SKM-1 (cell line): ENCODE measurements at regions not wholly inside any gene's neighbourhood (a gene's known extent, or its start where the extent isn't known, plus 50 kb on each side); places are given as distances from the start of the nearest gene placed in this dataset.

ENCODE experiments used
- DNase-seq: peaks from one replicate; lab custom pipeline; 2025; ENCODE audit not compliant: unreplicated experiment; lab: John Stamatoyannopoulos, UW

DNA sequence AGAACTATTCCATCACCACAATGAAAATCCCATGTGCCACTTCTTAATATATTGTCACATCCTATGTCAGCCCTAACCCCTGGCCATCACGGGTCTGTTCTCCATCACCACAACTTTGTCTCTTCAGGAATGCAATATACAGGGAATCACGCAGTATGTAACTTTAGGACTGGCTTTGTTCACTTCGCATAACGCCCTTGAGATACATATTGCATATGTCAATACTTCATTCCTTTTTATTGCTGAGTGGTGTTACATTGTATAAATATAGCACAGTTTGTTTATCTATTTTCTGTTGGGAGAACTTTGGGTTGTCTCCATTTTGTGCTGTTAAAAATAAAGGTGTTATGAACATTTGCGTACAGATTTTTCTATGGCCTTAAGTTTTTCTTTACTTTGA, 195.4 kb upstream of the ZMIZ1 start:
- DNase-seq = no peak

DNA sequence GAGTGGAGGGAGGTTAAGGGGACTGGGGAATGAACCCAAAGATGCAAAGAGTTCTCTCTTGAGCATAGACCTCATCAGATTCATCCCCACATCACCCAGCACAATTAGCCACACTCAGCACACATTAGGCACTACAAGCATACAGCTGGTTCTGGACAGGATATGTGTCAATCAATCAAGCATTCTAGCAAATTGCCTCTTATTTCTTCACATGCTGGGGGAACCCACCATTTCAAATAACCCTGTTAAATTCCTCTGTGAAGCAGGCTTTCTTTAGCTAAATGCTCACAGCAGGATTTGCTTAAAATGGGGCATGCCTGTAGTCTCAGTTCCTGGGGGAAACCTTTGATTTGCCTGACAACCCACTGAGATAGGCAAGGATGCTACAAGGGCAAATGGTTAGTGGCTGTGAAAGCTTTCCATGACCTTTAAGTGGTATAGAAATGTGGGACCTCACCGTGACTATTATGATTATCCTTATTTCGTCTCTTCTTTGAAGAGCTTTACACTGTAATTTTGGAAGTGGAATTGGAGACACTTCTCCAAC, 193.4 kb upstream of the ZMIZ1 start:
- no peak for DNase-seq

DNA sequence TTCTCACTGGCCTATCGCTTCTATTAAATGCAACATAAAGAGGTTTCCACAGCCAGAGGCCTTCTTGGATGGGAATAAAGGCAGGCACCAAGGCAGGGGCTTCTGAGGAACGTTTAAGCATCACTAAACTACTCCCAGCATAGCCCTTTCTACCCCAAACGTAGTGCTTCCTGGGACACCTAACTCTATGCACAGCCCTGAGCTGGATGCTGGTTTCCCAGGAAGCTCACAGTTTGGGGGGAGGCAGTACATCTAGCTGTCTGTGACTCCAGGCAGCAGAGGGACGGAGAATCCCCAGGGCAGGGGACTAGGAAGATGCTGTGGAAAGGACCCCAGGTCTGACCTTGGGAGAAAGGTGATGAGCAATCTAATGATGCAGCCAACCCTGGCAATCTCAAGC, 192.8 kb upstream of the ZMIZ1 start:
- DNase-seq = no peak

DNA sequence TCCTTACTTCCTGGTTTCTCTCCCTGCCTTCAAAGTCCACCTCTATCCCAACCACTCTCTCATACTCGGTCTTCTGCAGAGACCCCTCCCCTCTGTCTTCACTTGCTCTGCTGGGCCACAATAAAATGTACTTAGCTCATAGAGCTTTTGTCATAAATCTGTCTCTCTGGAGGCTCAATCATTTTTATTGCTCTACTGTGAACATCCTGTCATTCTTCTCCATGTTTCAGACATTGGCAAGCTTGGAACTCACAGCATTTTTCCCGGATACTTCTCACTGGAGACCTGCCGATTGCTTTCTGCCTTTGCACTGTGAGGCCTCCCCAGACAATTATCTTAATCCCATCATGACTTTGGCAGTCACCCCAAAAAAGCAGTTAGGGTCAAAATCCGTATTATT, 192.3 kb upstream of the ZMIZ1 start:
- no peak for DNase-seq

DNA sequence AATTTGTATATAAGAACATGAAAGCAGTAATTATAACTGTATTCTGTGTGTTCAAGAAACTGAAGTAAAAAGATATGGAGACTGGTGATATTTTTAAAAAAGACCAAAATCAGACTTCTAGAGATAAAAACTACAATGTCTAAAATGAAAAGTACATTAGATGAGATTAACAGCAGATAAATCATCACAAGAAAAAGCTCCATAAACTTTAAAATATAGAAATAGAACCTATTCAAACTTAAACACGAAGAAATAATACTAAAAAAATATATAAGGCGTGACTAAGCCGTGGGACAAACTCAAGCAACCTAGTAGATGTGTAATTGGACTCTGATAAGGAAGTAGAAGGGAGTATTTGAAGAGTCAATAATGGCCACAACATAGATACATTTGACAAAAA, 189.1 kb upstream of the ZMIZ1 start:
- DNase-seq = no peak

DNA sequence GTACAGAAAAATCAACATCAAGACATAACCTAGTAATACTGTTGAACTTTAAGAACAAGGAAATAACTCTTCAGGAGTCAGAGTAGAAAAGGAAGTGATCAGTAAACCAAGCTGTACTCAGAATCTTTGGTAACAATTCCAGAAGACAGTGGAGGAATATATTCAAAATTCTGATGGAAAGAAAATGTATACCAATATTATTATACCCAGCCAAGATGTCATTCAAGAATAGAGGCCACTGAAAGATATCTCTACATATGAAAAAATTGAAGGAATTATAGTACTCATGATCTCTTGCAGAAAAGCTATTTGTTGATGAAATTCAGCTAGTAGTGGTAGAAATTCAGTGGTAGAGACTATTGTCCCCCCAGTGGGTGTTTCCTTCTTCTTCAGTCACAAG, 182.6 kb upstream of the ZMIZ1 start:
- no peak for DNase-seq

DNA sequence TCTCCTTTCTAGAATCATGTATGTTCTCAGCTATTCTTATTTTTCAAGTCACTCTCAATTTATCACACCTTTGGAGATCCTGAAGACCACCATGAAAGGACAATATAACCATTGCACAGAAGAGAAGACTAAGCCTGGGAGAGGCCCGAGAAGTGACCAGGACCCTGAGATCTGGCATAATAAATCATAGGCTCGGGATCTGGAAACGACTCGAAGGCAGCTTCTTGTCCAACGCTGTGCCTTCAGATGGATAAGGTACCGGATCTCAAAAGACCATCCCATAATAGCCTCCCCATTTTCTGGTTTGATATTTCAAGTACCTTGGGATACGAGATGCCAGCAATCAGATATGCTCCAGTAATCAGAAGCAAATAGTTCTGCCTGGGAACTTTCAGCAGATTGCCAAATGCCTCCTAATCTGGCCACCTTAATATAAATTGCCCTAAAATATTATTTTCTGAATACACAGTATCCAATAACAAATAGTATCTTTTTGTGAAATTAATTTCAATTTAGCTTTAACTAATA, 179.2 kb upstream of the ZMIZ1 start:
- no peak for DNase-seq

DNA sequence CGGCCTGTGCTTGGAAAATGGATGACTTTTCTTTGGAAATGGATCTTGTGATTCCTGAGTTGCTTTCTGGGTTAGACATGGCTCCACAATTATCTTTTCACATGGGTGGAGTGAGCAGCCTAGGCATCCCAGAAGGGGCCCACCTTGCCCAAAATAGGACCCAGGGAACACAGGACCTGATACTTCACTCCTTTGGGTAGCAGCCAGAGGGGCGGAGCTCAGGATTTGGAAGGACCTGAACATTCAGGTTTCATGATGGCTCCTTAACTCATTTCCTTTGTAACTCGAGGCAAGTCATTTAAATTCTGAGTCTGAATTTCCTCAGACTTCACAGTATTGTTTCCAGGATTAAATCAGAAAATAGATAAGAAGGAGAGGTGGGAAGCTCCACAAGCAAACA, 178.3 kb upstream of the ZMIZ1 start:
- no peak for DNase-seq

DNA sequence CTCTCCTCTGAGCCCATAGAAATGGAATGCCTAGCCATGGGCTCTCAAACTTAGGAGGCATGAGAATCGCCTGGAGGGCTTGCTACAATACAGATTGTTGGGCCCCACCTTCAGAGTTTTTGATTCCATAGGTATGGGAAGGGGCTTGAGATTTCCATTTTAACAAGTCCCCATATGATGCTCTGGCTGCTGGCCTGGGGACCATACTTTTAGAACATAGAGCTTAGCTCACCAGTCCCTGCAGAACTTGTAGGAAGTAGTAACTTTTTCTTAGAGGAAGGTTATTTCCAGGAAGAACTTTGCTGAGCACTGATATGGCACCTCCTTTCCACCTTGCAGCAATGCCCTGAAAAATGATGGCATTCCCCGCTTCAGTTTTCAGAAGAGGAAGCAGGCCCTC, 177.0 kb upstream of the ZMIZ1 start:
- DNase-seq = no peak

DNA sequence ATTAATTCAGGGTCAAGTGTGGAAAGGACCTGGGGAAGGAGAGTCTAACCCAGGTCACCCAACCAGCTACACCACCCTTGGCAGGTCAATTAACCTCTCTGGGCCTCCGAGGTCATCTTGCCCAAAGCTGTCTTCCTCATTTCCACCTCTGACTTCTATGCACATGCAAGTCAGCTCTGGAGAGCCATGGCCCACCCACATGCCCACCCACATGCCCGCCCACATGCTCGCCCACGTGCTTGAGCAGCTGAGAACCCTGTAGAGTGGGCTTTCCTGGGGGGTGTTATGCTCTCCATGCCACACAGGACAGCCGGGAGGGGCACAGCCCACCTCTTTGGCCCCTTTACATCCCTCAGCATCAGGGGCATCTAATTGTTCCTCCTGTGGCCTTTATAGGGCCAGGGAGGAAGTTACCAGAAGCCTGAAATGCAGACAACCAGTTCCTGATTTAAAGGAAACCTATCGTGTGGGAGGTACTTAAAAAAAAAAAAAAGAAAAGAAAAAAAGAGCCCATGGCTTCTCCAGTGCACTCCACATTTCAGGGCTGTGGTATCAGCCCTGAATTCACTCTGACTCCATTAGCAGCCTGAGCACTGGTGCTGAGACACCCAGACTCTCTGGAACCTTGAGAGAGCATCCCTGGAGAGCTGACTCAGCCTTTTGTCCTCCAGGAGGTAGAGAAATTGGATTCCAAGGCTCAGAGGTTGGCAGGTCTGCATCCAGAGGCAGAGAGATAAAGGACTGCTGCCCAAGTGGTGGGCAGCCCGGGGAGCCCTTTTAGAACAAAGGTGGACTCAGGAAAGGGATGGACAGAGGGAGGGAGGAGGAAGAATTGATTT, 176.2 kb upstream of the ZMIZ1 start:
- DNase-seq = no peak

DNA sequence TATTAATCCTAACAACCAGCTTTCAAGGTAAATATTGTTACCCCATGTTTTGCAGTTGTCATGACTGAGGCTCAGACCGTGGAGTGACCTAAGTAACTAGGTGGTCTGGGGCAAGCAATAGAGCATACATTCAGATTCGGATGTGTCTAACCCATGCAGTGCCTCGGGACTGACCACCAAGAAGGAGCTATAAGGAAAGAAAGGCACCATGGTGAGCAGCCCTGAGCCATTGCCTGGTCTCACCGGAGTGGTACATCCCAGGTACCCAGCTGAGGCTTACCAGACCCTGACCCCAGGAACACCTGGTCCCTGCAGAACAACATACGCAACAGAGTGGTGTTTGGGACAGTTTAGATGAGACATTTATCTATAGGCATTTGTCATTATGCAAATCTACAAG, 175.5 kb upstream of the ZMIZ1 start:
- DNase-seq = no peak

DNA sequence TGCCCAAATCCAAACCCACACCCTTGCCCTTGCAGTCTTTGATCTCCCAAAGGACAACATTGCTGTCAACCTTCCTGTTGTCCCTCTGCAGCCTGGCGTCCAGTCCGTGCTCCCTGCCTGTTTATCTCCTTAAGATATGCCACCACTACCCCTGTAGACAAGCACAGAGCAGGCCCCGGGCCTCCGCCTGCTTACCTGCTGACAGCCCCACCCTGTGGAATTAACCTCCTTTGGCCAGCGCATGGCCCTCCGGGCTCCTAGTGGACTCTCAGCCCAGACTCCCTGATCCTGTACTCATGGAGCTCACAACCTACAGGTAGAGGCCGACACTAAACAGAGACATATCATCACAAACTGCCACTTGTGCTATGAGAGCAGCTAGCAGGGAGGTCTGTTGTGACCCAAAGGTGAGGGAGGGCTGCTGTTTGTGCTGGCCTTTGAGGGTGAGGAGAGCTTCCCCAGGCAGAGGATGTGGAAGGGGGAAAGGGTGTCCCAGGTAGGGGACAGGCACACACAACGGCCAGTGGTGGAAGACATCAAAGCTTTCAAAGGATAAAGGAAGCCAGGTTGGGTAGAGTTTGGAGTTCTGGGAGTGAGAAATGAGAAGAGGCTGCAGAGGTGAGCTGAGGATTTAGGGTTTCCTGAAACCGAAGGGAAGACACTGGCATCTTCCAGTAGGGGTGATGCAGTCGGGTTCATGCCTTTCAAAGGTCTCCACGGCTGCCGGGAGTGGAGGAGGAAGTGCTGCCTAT, 174.5 kb upstream of the ZMIZ1 start:
- DNase-seq = no peak

DNA sequence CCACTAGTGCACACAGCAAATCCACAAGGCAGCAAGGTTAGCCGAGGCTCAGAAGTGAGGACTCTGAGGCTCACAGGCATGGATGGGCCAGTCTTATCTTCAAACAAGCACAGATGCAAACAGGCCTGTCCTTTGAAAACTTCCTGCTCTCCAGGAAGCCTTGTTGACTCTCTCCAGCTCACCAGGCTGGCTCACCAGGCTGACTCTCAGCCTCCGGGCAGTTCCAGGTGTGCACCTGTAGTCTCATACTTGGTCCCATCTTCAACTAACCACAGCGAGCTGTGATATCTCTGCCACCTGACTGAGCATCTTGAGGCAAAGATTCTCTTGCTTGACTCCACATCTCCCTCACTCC, 173.9 kb upstream of the ZMIZ1 start:
- DNase-seq = no peak

DNA sequence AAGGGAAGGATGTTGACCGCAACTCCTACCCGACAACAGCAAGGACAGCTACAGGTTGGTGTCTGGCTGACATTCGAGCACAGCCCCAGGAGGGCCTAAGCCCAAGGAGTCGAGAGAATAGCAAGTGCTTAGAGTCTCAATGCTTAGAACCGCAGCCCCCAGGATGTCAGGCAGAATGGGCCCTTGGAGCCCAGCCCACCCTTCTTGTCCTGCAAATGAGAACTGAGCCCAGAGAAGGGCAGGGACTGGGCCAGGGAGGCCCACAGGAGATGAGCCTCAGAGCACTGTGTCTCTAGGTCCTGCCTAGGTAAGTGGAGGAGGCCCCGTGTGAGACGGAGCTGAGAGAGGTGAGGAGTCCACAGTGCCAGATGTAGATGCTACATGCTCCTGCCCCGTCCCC, 173.3 kb upstream of the ZMIZ1 start:
- no peak for DNase-seq

DNA sequence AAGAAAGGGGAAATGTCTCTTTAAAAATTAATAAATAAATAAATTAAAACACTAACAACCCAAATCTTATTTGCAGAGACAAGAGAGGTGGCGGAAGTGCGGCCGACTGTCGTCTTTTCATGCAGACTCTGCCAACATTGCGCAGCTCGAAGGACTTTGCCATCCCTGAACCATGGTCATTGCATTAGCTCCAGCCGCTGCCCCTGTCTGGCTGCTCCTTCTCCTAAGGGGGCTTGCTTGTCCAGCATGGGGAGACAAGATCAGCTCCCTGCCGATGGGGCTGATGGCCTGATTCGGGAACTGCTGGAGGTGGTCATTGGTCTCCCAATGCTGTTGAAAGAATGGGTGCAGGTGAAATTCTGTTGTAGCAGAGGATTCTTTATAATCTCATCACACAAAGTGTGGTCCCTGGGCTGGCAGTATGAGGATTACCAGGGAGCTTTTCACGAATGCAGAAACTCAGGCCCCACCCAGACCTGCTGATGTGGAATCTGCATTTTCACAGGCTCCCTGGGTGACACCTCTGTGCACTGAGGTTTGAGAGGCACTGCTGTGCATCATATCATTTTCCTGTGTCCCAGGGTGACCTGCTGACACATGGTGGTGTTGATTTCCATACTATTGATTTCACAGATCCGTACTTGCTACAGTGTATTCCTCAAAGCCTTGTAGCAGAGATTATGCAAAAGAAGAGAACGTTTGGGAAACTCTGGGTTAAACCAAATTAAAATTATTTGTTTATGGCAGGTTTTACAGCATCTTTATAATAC, 172.4 kb upstream of the ZMIZ1 start:
- no peak for DNase-seq

DNA sequence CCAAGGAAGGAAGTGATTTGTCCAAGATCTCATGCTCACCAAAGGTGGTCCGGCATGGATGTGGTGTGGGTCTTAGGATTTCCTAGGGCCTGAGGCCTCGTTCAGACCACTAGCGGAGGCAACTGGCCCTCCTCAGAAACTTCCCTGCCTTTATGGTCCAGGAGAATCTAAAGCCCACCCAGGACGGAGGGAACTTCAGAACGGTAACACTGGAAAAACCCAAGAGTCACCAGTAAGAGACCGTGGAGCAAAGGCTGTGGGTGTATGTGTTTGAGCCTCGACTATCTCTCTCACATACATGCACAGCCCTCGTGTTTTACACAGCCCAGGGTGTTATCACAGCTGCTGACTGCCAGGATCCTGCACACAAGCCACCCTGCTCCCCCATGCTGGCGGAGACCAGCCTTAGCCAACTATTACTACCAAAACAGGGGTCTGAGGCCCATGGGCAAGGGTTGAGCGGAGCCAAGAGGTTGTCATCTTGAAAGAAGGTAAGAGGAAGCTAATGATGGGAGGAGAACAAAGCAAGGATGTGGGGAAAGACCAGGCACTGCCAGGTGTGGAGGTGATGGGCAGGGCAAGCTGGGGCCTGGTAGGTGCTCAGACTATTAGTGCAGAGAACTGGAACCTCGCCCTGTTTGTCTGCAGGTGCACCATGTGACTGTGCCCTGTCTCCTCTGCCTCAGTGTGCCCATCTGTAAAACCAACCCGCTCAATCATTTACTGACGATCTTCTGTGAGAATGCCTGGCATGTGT, 170.2 kb upstream of the ZMIZ1 start:
- DNase-seq = no peak

DNA sequence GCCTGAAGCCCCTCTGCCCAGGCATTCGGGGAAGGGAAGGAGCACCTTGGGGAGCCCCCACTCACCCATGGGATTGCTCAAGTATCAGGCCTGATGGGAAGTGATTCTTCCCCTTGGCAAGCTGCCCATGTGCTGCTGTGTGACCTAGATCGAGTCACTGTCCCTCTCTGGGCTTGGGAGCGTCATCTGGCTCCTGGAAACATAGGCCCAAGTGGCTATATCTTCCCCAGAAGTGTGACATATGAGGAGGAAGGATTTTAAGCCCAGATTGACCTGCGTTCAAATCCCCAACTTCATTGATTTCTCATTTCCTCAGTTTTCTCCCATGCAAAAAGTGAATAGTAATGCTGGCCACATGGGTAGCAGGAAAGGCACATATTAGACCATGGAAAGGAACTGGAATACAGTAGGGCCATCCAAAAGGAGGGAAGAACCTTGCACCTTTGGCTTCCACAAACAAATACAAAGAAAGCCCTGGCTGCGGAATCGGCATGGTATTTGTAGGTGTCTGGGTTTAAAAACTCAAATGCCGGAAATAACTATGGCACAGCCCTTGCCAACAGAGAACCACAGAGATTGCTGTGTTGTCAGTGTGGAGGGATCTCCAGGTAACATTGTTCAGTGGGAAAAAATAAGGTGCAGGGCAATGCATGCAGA, 169.5 kb upstream of the ZMIZ1 start:
- no peak for DNase-seq

DNA sequence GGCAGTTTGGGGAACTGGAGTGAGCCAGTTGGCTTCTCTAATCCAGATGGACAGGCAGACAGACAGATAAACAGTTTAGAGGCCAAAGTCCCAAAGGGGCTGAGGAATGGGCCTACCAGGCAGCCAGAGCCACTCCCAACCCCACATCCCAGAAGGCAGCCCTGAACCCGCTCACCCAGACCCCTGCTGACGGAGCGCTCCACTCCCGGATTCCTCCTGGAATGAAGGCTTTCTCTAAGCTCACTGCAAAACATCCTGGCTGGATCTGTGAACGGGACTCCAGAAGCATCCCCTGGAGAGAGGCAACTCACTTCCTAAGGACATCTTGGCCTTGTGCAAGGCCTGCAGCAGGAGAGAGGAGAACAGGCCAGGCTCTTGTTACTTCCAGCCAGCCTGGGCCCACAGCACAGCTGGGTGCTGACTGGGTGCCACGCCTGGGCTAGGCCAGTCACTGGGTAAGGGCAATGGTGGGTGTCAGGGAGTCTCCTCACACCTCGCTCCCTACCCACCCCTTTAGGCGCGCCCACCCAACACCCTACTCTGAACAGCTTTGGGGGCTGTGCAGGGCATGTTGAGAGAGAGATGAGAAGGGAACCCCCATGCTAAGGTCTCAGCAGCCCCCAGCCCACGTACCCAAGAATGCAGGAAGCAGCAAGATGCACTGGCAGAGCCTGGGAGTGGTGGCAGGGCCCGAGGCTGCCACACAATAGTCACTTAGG, 168.6 kb upstream of the ZMIZ1 start:
- DNase-seq = no peak

DNA sequence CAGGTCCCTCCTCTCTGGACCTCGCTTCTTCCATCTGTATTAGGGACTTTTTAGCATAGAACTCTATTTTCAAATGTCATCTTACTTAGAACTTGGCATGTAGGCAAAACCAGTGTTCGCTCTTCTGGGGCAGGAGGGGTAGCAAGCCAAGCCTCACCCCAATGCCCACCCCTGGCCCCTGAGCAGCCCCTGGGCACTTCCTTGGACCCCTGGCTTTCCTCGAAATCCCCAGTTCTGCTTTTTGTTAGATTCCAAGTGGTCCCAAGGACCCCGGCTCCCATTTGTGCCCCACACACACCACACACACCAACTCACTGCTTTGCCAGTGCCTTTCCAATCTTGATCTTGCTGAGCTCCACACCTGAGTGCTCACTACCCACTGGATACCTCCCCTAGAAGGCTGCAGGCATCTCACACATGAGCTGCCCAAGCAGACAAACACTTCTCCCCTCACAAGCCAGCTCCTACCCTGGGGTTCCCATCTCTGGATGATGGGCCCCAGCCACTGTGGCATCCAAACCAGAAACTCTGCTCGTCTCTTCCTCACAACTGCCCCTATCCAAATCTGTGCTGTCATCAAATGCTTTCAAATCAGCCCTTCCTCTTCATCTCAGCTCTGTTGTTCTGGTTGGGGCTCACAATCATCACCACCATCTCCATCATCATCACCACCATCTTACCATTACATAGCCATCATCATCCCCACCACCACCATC, 167.9 kb upstream of the ZMIZ1 start:
- no peak for DNase-seq
